Adrenal gland (tissue), 5 donors: ENCODE measurements at regions not wholly inside any gene's neighbourhood (a gene's known extent, or its start where the extent isn't known, plus 50 kb on each side); places are given as distances from the start of the nearest gene placed in this dataset.

Experiments
- POLR2A ChIP-seq, 2 donors: fragments of 450-650 bp; IDR thresholded peaks; one replicate each; pipeline ENCODE4 v1.6.1; 2017; ENCODE audit warnings: antibody characterized with exemption in 2 of 2, mild to moderate bottlenecking in 2 of 2, moderate library complexity in 1 of 2
- TF ChIP-seq, protein P1 (sequence below), 6 experiments: fragments of 450-650 bp in 4 of 6; fragments of 200-600 bp in 2 of 6; sonication (generic) in 1 of 6; IDR thresholded peaks; 1 replicate in 5 of 6; 2 replicates in 1 of 6; pipeline versions ENCODE4 v1.5.1 to v1.8.0; 2016 to 2021; ENCODE audit warnings: antibody characterized with exemption in 6 of 6, mild to moderate bottlenecking in 2 of 6, moderate library complexity in 1 of 6
- donor health status: DM: no; HTN: no; CAD: no.

DNA sequence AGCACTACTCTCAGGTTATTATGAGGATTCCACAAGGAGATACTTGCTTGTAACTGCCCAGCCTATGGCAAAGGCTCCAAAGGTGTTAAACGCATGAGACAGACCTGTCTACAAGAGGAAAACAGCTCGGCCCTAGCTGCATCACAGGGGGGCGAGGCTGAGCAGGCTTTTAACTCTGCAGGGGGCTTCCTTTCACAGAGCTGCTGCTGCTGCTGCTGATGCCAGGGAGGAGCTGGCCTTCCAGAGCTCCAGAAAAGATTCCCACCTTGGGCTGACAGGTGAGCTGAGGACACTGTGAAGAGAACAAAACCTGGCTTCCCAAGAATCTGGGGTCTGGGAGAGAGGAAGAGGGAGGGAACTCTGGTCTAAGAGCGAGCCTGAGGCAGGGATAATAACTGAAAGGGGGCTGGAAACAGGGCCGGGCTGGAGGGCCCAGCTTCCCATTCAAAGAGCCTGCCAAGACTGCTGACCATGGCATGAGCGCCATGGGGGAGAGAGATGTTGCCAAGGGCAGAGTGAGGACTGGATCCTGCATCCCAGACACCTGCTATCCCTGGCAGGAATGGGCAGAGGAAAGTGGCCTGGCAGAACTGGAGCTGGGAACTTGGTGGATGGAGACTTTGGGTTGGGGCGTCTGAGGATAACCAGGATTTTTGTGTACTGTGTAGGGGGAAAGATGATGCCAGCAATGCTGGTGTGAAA lies 211.1 kb upstream of the LRFN2 start:
- TF ChIP-seq, protein P1, sequence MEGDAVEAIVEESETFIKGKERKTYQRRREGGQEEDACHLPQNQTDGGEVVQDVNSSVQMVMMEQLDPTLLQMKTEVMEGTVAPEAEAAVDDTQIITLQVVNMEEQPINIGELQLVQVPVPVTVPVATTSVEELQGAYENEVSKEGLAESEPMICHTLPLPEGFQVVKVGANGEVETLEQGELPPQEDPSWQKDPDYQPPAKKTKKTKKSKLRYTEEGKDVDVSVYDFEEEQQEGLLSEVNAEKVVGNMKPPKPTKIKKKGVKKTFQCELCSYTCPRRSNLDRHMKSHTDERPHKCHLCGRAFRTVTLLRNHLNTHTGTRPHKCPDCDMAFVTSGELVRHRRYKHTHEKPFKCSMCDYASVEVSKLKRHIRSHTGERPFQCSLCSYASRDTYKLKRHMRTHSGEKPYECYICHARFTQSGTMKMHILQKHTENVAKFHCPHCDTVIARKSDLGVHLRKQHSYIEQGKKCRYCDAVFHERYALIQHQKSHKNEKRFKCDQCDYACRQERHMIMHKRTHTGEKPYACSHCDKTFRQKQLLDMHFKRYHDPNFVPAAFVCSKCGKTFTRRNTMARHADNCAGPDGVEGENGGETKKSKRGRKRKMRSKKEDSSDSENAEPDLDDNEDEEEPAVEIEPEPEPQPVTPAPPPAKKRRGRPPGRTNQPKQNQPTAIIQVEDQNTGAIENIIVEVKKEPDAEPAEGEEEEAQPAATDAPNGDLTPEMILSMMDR (IDR thresholded peaks at IDR 0.05) = no peak
- TF ChIP-seq POLR2A (IDR thresholded peaks at IDR 0.05) = no peak
